Mammary epithelial cell (primary cell): ENCODE measurements at regions not wholly inside any gene's neighbourhood (a gene's known extent, or its start where the extent isn't known, plus 50 kb on each side); places are given as distances from the start of the nearest gene placed in this dataset.

Experiments
- CTCF ChIP-seq, 2 donors: IDR thresholded peaks in 1 of 2; conservative IDR thresholded peaks in 1 of 2; 2 replicates each; pipeline ENCODE4 v1.5.1; 2011 to 2012; ENCODE audit warnings: inconsistent platforms in 2 of 2, low read length in 2 of 2, mild to moderate bottlenecking in 2 of 2, control low read depth in 1 of 2, low read depth in 1 of 2; ENCODE audit not compliant: insufficient read depth in 1 of 2; ENCODE audit errors: extremely low read depth in 1 of 2
- EZH2 ChIP-seq: IDR thresholded peaks from 2 replicates; pipeline ENCODE4 v1.6.1; 2012; ENCODE audit warnings: low read length, inconsistent platforms, borderline replicate concordance

GRCh38 chr2:239485622-239486021 is 84.8 kb upstream of the HDAC4 start:
- no peak for TF ChIP-seq CTCF (conservative IDR thresholded peaks at IDR 0.05 in 1 of 2, IDR thresholded peaks at IDR 0.05 in 1 of 2; ENCODE audit: extremely low read depth in 1 of 2, insufficient read depth in 1 of 2, low read depth in 1 of 2, low read length in 2 of 2)
- no peak for TF ChIP-seq EZH2
